Activated T-cell treated with anti-CD3 and anti-CD28 coated beads, Interleukin-2, amount 50 U/mL, for 4 hours (primary cell): ENCODE measurements at regions not wholly inside any gene's neighbourhood (a gene's known extent, or its start where the extent isn't known, plus 50 kb on each side); places are given as distances from the start of the nearest gene placed in this dataset.
"Not testable (repeated sequence)": the region's sequence is repeated elsewhere in the genome, so short reads cannot be mapped to it uniquely, and the experiment has no call there.

Experiments
- ATAC-seq, 2 donors: fragments of 200-7000 bp; cut with Tn5 transposase; one replicate each; pipeline ENCODE4 v1.10.0; 2021
- DNase-seq: peaks from one replicate; pipeline ENCODE4 v3.0.0-alpha.2; 2020
- H3K27me3 Mint-ChIP-seq: one replicate; pipeline ENCODE4 v1.8.0; 2021; ENCODE audit warnings: low read depth, mixed read lengths
- H3K36me3 Mint-ChIP-seq: one replicate; pipeline ENCODE4 v1.8.0; 2022; ENCODE audit warnings: mixed read lengths; ENCODE audit not compliant: insufficient read depth
- H3K4me1 Mint-ChIP-seq: one replicate; pipeline ENCODE4 v1.8.0; 2021; ENCODE audit warnings: low read depth, mixed read lengths
- H3K4me3 Mint-ChIP-seq: one replicate; pipeline ENCODE4 v1.8.0; 2021; ENCODE audit warnings: mild to moderate bottlenecking, moderate library complexity, mixed read lengths
- H3K9me3 Mint-ChIP-seq: one replicate; pipeline ENCODE4 v1.8.0; 2021; ENCODE audit warnings: mixed read lengths

DNA sequence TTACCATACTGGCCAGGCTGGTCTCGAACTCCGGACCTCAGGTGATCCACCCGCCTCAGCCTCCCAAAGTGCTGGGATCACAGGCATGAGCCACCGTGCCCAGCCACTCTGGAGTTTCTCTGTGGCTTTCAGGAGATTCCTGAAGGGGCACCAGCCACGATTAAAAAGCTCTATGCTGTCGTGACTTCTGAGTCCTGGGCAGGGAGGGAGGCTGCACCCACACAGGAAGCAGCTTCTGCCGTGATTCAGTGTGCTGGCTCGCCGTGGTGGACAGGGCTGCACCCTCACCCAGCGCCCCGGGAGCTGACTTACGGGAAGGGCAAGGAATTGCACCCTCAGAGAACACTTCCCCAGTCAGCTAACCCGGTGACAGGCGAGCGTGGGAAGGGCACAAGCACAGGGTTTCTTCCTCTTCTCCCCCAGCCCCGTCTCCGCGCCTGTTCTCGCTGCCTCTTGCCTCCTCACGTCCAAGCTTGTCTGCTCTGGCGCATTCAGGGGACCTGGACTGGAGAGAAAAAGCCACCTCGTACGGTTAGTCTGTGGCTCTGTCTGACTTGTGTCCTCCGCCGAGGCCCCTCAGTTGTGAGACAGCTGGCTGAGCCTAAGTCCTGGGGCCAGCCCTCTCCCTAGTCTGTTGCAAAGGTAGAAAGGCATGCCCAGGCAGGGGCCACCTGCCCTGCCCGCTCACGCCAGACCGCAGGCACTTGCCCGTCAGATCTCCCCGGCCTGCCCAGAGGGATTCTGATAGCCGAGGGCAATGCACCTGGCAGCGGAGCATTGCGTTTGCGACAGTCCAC, 145.0 kb downstream of the SEC14L1 start:
- peaks cover 10% of the 10 kb centered on the region for H3K4me1 Mint-ChIP-seq
- no peaks in the 10 kb centered on the region for H3K36me3 Mint-ChIP-seq
- ATAC-seq (no peak), DNase-seq (no peak)
- H3K27me3 Mint-ChIP-seq, result peaks cover 14% of the 10 kb centered on the region
- no peaks in the 10 kb centered on the region for H3K9me3 Mint-ChIP-seq
- H3K4me3 Mint-ChIP-seq, result no peak overlapping the region

- ATAC-seq (no peak), DNase-seq (no peak)
- no peaks in the 10 kb centered on the region for H3K36me3 Mint-ChIP-seq
- H3K9me3 Mint-ChIP-seq, result no peaks in the 10 kb centered on the region
- no peak overlapping the region for H3K4me3 Mint-ChIP-seq
- peaks cover 14% of the 10 kb centered on the region for H3K27me3 Mint-ChIP-seq
- H3K4me1 Mint-ChIP-seq, result peaks cover 10% of the 10 kb centered on the region
Measured at GRCh38 chr17:77286391-77286640, 145.5 kb downstream of the SEC14L1 start.

GRCh38 chr17:77286641-77287431, 146.1 kb downstream of the SEC14L1 start:
- peaks cover 12% of the 10 kb centered on the region for H3K27me3 Mint-ChIP-seq
- no peaks in the 10 kb centered on the region for H3K36me3 Mint-ChIP-seq
- no peak overlapping the region for H3K4me3 Mint-ChIP-seq
- no peak for DNase-seq
- no peaks in the 10 kb centered on the region for H3K9me3 Mint-ChIP-seq
- peaks cover 8% of the 10 kb centered on the region for H3K4me1 Mint-ChIP-seq
- no peak for ATAC-seq

DNA sequence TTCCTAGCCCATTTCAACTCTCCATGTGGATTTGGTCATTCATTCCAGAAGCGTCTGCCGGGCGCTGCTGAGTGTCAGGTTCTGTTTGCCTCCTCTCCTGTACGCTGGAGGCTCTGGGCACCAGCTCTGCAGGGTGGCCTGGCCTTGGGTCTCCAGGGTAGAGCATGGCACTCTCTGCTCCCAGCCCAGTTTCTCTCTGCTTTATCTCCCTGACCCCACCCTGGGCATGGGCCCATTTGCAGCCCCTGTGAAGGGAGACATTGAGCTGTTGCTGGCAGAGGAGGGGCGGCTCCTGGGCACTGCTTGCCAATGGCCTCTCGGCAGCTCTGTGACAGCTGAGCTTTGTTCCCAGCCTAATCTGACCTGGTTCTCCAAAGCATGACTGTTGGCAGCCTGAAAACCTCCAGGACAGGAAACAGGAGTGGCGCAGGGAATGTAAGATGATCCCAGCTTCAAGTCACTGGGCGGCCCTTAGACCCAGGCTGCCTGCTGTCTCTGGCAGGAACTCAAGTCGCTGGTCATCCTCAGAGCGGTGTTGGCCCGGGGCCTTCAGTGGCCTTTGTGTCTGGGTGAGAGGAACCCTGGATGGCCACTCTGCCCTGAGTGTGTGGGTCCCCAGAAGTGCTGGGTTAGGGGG, 146.8 kb downstream of the SEC14L1 start:
- Mint-ChIP-seq H3K4me3 (no peak overlapping the region), H3K4me1 (peaks cover under 1% of the 10 kb centered on the region), H3K9me3 (no peaks in the 10 kb centered on the region), H3K27me3 (peaks cover 5% of the 10 kb centered on the region), H3K36me3 (no peaks in the 10 kb centered on the region)
- DNase-seq, result no peak
- ATAC-seq, result no peak

DNA sequence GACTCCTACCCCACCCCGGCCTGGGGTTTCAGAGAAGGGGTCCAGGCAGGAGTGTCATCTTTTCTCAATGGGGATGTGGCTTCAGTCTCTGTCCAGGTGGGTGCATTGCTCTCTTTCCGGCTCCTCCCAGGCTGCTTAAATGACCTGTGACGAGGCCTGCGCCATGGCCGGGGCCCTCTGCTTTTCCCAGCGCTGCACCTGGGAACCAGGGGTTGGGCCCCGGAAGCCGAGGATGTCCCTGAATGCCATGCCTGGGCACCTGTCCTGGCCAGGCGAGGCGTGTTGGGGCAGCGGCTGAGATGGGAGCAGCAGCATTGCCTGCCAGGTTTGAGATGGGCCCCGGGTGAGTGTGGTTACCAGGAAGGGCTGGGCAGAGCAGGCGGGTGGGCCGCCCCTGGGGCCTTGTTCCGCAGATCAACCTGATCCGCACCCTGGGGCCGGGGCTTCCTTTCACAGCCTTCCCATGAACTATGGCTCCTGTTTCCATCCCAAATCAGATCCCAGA, 147.4 kb downstream of the SEC14L1 start:
- H3K9me3 Mint-ChIP-seq, result no peaks in the 10 kb centered on the region
- H3K27me3 Mint-ChIP-seq, result peaks cover 4% of the 10 kb centered on the region
- no peak for ATAC-seq

DNA sequence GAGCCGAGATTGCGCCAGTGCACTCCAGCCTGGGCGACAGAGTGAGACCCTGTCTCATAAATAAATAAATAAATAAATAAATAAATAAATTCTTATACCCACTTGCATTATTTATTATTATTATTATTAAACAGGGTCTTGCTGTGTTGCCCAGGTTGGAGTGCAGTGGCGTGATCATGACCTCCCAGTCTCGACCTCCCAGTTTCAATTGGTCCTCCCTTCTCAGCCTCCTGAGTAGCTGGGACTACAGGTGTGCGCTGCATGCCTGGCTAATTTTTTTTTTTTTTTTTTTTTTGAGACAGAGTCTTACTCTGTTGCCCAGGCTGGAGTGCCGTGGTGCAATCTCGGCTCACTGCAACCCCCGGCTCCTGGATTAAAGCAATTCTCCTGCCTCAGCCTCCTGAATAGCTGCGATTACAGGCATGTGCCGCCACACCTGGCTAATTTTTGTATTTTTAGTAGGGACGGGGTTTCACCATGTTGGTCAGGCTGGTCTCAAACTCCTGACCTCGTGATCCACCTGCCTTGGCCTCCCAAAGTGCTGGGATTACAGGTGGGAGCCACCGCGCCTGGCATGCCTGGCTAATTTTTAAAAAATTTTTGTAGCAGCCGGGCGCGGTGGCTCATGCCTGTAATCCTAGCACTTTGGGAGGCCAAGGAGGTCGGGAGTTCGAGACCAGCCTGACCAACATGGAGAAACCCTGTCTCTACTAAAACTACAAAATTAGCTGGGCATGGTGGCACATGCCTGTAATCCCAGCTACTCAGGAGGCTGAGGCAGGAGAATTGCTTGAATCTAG, 150.2 kb downstream of the SEC14L1 start:
- not testable (repeated sequence) for H3K4me3 Mint-ChIP-seq, H3K27me3 Mint-ChIP-seq, H3K36me3 Mint-ChIP-seq, H3K4me1 Mint-ChIP-seq, DNase-seq, ATAC-seq, H3K9me3 Mint-ChIP-seq

More for the DNA sequence above, 147.4 kb downstream of the SEC14L1 start:
- Mint-ChIP-seq H3K4me1 (no peaks in the 10 kb centered on the region), H3K36me3 (no peaks in the 10 kb centered on the region), H3K4me3 (no peak overlapping the region)
- no peak for DNase-seq

- DNase-seq, result no peak
- ATAC-seq, result no peak
- Mint-ChIP-seq H3K27me3 (no peaks in the 10 kb centered on the region), H3K9me3 (no peaks in the 10 kb centered on the region), H3K4me1 (no peaks in the 10 kb centered on the region), H3K36me3 (no peaks in the 10 kb centered on the region), H3K4me3 (no peak overlapping the region)
Measured at GRCh38 chr17:77291591-77292386, 151.0 kb downstream of the SEC14L1 start.

GRCh38 chr17:77294761-77295160, 154.0 kb downstream of the SEC14L1 start:
- Mint-ChIP-seq H3K27me3 (no peaks in the 10 kb centered on the region), H3K4me1 (no peaks in the 10 kb centered on the region), H3K4me3 (no peak overlapping the region), H3K9me3 (no peaks in the 10 kb centered on the region), H3K36me3 (no peaks in the 10 kb centered on the region)
- no peak for ATAC-seq
- DNase-seq, result no peak

GRCh38 chr17:77295241-77295853, 154.6 kb downstream of the SEC14L1 start:
- Mint-ChIP-seq H3K4me3 (no peak overlapping the region), H3K9me3 (no peaks in the 10 kb centered on the region), H3K27me3 (no peaks in the 10 kb centered on the region), H3K4me1 (no peaks in the 10 kb centered on the region), H3K36me3 (no peaks in the 10 kb centered on the region)
- DNase-seq (no peak), ATAC-seq (no peak)

DNA sequence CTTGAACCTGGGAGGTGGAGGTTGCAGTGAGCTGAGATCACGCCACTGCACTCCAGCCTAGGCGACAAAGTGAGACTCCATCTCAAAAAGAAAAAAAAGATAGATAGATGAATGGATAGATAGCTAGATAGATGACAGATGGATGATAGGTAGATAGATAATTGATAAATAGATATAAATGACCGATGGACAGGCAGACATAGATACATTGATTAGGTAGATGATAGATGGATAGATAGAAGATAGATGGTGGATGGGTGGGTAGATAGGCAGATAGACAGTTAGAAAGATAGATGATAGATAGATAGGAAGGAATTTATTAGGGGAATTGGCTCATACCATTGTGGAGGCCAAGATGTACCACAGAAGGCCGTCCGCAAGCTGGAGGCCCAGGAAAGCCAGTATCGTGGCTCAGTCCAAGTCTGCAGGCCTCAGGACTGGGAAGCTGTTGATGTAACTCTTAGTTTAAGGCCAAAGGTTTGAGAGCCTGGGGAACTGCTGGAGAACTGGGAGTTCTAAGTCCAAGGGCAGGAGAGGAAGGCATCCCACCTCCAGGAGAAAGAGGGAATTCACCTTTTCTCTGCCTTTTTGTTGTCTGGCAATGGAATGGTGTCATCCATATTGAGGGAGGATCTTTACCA, 156.1 kb downstream of the SEC14L1 start:
- no peak for ATAC-seq
- H3K27me3 Mint-ChIP-seq, result no peaks in the 10 kb centered on the region
- H3K4me1 Mint-ChIP-seq, result no peaks in the 10 kb centered on the region
- no peak for DNase-seq
- no peaks in the 10 kb centered on the region for H3K9me3 Mint-ChIP-seq
- no peaks in the 10 kb centered on the region for H3K36me3 Mint-ChIP-seq
- H3K4me3 Mint-ChIP-seq, result no peak overlapping the region

- H3K4me1 Mint-ChIP-seq, result no peaks in the 10 kb centered on the region
- peak; percentile 21 to 37 for ATAC-seq
- no peak for DNase-seq
- no peaks in the 10 kb centered on the region for H3K36me3 Mint-ChIP-seq
- H3K9me3 Mint-ChIP-seq, result no peaks in the 10 kb centered on the region
- H3K27me3 Mint-ChIP-seq, result no peaks in the 10 kb centered on the region
- H3K4me3 Mint-ChIP-seq, result no peak overlapping the region
Measured at GRCh38 chr17:77297693-77298666, 157.2 kb downstream of the SEC14L1 start.

DNA sequence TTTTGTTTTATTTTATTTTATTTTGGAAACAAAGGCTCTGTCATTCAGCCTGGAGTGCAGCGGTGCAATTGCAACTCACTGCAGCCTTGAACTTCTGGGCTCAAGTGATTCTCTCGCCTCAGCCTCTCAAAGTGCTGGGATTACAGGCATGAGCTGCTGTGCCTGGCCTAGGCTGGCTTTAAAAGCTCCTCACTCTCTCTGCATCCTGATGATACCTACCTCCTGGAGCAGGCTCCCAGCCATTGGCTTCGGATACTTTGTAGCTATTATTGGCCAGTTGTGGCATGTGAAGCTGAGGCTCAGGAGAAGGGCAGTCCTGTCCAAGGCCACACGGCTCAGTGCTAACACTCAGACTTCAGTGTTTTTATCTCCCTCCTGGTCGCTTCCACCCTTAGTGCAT, 158.0 kb downstream of the SEC14L1 start:
- Mint-ChIP-seq H3K4me3 (no peak overlapping the region), H3K4me1 (no peaks in the 10 kb centered on the region)
- ATAC-seq, result no peak

More for the DNA sequence above, 158.0 kb downstream of the SEC14L1 start:
- DNase-seq, result no peak
- Mint-ChIP-seq H3K36me3 (no peaks in the 10 kb centered on the region), H3K27me3 (no peaks in the 10 kb centered on the region), H3K9me3 (no peaks in the 10 kb centered on the region)
